ENCODE measurements at regions not wholly inside any gene's neighbourhood (a gene's known extent, or its start where the extent isn't known, plus 50 kb on each side); places are given as distances from the start of the nearest gene placed in this dataset.

DNA sequence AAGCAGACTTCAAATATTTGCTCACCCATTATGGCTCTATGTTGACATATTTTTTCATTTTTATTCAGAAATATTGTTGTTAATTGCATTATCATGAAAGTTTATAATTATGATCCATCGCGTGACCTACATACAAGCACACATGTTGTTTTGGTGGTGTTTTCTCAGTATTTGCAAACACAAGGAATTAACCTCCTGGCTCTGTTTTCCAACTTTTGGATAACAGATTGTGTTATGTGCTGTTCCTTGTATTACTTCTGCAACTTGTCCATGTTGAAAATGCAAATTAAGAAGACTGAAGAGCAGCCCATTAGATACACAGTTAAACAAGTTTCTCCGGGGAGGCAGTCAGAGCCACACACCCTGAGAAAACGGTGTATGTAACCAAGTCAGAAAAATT is 201.2 kb downstream of the SEC23A start:
- no peaks in the 10 kb centered on the region for H3K4me1 Mint-ChIP-seq (ENCODE audit: low read depth)
- no peak overlapping the region for H3K4me3 Mint-ChIP-seq
- intact Hi-C loops (cut with DNase I, micrococcal nuclease), result no loop called here
- no peaks in the 10 kb centered on the region for H3K9me3 Mint-ChIP-seq
- POLR2A ChIA-PET, result no interaction called here
- H3K36me3 Mint-ChIP-seq (ENCODE audit: low read depth), result no peaks in the 10 kb centered on the region
- Histone ChIP-seq H3K9me3 (ENCODE audit: control insufficient read depth in 1 of 2, insufficient read depth in 1 of 2, low read length in 2 of 2) (no peaks in the 10 kb centered on the region), H3K36me3 (ENCODE audit: insufficient read depth, low read length) (no peaks in the 10 kb centered on the region), H3K27ac (ENCODE audit: low read depth in 1 of 2, low read length in 2 of 2) (no peak overlapping the region), H3K27me3 (ENCODE audit: control insufficient read depth in 1 of 2, insufficient read depth in 2 of 2, low read length in 2 of 2) (no peaks in the 10 kb centered on the region), H3K4me3 (ENCODE audit: low read length) (no peak overlapping the region), H3K4me1 (ENCODE audit: insufficient read depth, low read length) (no peaks in the 10 kb centered on the region)
- no peak for DNase-seq
- no peaks in the 10 kb centered on the region for H3K27me3 Mint-ChIP-seq
- TF ChIP-seq, protein P1, sequence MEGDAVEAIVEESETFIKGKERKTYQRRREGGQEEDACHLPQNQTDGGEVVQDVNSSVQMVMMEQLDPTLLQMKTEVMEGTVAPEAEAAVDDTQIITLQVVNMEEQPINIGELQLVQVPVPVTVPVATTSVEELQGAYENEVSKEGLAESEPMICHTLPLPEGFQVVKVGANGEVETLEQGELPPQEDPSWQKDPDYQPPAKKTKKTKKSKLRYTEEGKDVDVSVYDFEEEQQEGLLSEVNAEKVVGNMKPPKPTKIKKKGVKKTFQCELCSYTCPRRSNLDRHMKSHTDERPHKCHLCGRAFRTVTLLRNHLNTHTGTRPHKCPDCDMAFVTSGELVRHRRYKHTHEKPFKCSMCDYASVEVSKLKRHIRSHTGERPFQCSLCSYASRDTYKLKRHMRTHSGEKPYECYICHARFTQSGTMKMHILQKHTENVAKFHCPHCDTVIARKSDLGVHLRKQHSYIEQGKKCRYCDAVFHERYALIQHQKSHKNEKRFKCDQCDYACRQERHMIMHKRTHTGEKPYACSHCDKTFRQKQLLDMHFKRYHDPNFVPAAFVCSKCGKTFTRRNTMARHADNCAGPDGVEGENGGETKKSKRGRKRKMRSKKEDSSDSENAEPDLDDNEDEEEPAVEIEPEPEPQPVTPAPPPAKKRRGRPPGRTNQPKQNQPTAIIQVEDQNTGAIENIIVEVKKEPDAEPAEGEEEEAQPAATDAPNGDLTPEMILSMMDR (IDR thresholded peaks at IDR 0.05), result no peak
- no peak for ATAC-seq (ENCODE audit: poor library complexity)
- CTCF ChIA-PET, result no interaction called here
- no peak overlapping the region for H3K27ac Mint-ChIP-seq

DNA sequence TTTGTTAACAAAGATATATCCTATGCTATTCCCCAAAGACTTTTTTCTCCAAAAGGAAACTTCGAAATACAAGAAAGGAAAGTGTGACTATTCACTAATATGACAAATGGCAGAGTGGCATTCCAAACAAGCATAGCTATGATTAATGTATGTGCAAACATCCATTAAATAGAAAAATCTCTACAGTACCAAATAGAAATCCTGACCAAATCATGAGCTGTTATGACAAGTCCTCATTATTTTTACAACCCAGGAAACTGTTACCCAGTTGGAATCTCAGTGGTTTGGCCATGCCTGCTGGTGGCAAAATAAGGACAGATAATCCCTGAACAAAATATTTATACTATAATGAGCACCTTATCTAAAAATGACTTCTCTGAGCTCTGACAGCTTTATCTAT is 202.1 kb downstream of the SEC23A start:
- H3K4me3 ChIP-seq (ENCODE audit: low read length), result no peak overlapping the region
- TF ChIP-seq, protein P1 (IDR thresholded peaks at IDR 0.05), result no peak
- no peaks in the 10 kb centered on the region for H3K9me3 ChIP-seq (ENCODE audit: control insufficient read depth in 1 of 2, insufficient read depth in 1 of 2, low read length in 2 of 2)
- Mint-ChIP-seq H3K9me3 (no peaks in the 10 kb centered on the region), H3K36me3 (ENCODE audit: low read depth) (no peaks in the 10 kb centered on the region), H3K27ac (no peak overlapping the region), H3K27me3 (no peaks in the 10 kb centered on the region), H3K4me3 (no peak overlapping the region), H3K4me1 (ENCODE audit: low read depth) (no peaks in the 10 kb centered on the region)
- ATAC-seq (ENCODE audit: poor library complexity), result no peak
- no peak for DNase-seq
- CTCF ChIA-PET, result no interaction called here
- H3K4me1 ChIP-seq (ENCODE audit: insufficient read depth, low read length), result no peaks in the 10 kb centered on the region
- intact Hi-C loops (cut with DNase I, micrococcal nuclease), result no loop called here
- H3K27ac ChIP-seq (ENCODE audit: low read depth in 1 of 2, low read length in 2 of 2), result no peak overlapping the region
- POLR2A ChIA-PET, result no interaction called here
- H3K27me3 ChIP-seq (ENCODE audit: control insufficient read depth in 1 of 2, insufficient read depth in 2 of 2, low read length in 2 of 2), result no peaks in the 10 kb centered on the region
- no peaks in the 10 kb centered on the region for H3K36me3 ChIP-seq (ENCODE audit: insufficient read depth, low read length)

DNA sequence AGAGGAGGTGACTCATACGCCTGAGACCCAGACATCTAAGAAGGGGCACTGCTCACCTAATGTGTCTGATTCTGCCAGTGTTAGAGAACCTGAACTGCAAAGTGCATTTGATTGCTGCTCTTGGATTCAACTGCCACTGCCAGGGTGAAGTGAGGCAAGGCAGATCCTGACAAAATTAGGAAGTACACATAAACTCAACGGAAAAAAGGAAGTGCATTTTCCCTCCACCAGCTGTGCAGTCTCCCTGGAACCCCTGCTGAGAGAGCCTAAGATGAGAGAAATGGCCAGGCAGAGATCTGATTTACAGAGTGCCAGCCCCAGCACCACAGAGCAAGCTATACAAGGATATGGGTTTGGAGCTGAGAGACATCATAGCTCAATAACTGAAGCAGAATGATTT is 215.3 kb downstream of the SEC23A start:
- ChIA-PET CTCF (no interaction called here), POLR2A (no interaction called here)
- intact Hi-C loops (cut with DNase I, micrococcal nuclease), result no loop called here
- no peak overlapping the region for H3K27ac ChIP-seq (ENCODE audit: low read depth in 1 of 2, low read length in 2 of 2)
- H3K27me3 ChIP-seq (ENCODE audit: control insufficient read depth in 1 of 2, insufficient read depth in 2 of 2, low read length in 2 of 2), result peaks cover 0 to 10% of the 10 kb centered on the region in 2 experiments
- H3K9me3 Mint-ChIP-seq, result no peaks in the 10 kb centered on the region
- no peak for ATAC-seq (ENCODE audit: poor library complexity)
- TF ChIP-seq, protein P1 (IDR thresholded peaks at IDR 0.05), result no peak
- no peak overlapping the region for H3K27ac Mint-ChIP-seq
- H3K36me3 ChIP-seq (ENCODE audit: insufficient read depth, low read length), result no peaks in the 10 kb centered on the region
- no peak overlapping the region for H3K4me3 ChIP-seq (ENCODE audit: low read length)
- H3K4me1 Mint-ChIP-seq (ENCODE audit: low read depth), result no peaks in the 10 kb centered on the region
- no peaks in the 10 kb centered on the region for H3K36me3 Mint-ChIP-seq (ENCODE audit: low read depth)
- peaks cover 13% of the 10 kb centered on the region for H3K27me3 Mint-ChIP-seq
- DNase-seq, result no peak
- no peak overlapping the region for H3K4me3 Mint-ChIP-seq
- H3K9me3 ChIP-seq (ENCODE audit: control insufficient read depth in 1 of 2, insufficient read depth in 1 of 2, low read length in 2 of 2), result no peaks in the 10 kb centered on the region
- no peaks in the 10 kb centered on the region for H3K4me1 ChIP-seq (ENCODE audit: insufficient read depth, low read length)
